ENCODE measurements at regions not wholly inside any gene's neighbourhood (a gene's known extent, or its start where the extent isn't known, plus 50 kb on each side); places are given as distances from the start of the nearest gene placed in this dataset.

- H3K4me3 ChIP-seq (ENCODE audit: low read depth, low read length): no peak overlapping the region
- DNase-seq (ENCODE audit: low read depth): peak; percentile 73
- TF ChIP-seq CTCF (conservative IDR thresholded peaks at IDR 0.05; ENCODE audit: low read depth, low read length): peak; percentile 95
These were observed 290.2 kb downstream of the BTBD3 start for GRCh38 chr20:12207875-12208274.

- no peak for DNase-seq (ENCODE audit: low read depth)
- H3K4me3 ChIP-seq (ENCODE audit: low read depth, low read length): no peak overlapping the region
- TF ChIP-seq CTCF (conservative IDR thresholded peaks at IDR 0.05; ENCODE audit: low read depth, low read length): no peak
These were observed 292.9 kb downstream of the BTBD3 start for GRCh38 chr20:12210591-12210990.

GRCh38 chr20:12211361-12211760 is 293.7 kb downstream of the BTBD3 start:
- TF ChIP-seq CTCF (conservative IDR thresholded peaks at IDR 0.05; ENCODE audit: low read depth, low read length): no peak
- no peak overlapping the region for H3K4me3 ChIP-seq (ENCODE audit: low read depth, low read length)
- DNase-seq (ENCODE audit: low read depth): no peak

- no peak for DNase-seq (ENCODE audit: low read depth)
- TF ChIP-seq CTCF (conservative IDR thresholded peaks at IDR 0.05; ENCODE audit: low read depth, low read length): no peak
- H3K4me3 ChIP-seq (ENCODE audit: low read depth, low read length): no peak overlapping the region
These were observed 299.7 kb downstream of the BTBD3 start for GRCh38 chr20:12217382-12217781.

- H3K4me3 ChIP-seq (ENCODE audit: low read depth, low read length): no peak overlapping the region
- DNase-seq (ENCODE audit: low read depth): no peak
- TF ChIP-seq CTCF (conservative IDR thresholded peaks at IDR 0.05; ENCODE audit: low read depth, low read length): no peak
These were observed 302.1 kb downstream of the BTBD3 start for GRCh38 chr20:12219798-12220197.

- no peak overlapping the region for H3K4me3 ChIP-seq (ENCODE audit: low read depth, low read length)
- TF ChIP-seq CTCF (conservative IDR thresholded peaks at IDR 0.05; ENCODE audit: low read depth, low read length): no peak
- DNase-seq (ENCODE audit: low read depth): no peak
These were observed 305.4 kb downstream of the BTBD3 start for GRCh38 chr20:12223057-12223456.

- no peak for DNase-seq (ENCODE audit: low read depth)
- no peak overlapping the region for H3K4me3 ChIP-seq (ENCODE audit: low read depth, low read length)
- no peak for TF ChIP-seq CTCF (conservative IDR thresholded peaks at IDR 0.05; ENCODE audit: low read depth, low read length)
These were observed 308.2 kb downstream of the BTBD3 start for GRCh38 chr20:12225898-12226297.

All from choroid plexus epithelial cell (primary cell).